Liver (tissue), 8 donors: ENCODE measurements at regions not wholly inside any gene's neighbourhood (a gene's known extent, or its start where the extent isn't known, plus 50 kb on each side); places are given as distances from the start of the nearest gene placed in this dataset.

Experiments
- DNase-seq: peaks from one replicate; pipeline ENCODE4 v3.0.0-alpha.2; 2017; ENCODE audit warnings: low spot score
- H3K27ac ChIP-seq, 2 donors: one replicate each; pipeline ENCODE4 v1.7.0; 2013; ENCODE audit warnings: inconsistent platforms in 2 of 2, low read length in 2 of 2, control low read depth in 1 of 2, low read depth in 1 of 2, mild to moderate bottlenecking in 1 of 2
- H3K27me3 ChIP-seq, 4 donors: one replicate each; pipeline versions ENCODE4 v1.6.1 to v1.7.0; 2013; ENCODE audit warnings: low read length in 3 of 4, inconsistent platforms in 1 of 4, mild to moderate bottlenecking in 1 of 4, moderate library complexity in 1 of 4; ENCODE audit not compliant: control insufficient read depth in 4 of 4, insufficient read depth in 4 of 4
- H3K36me3 ChIP-seq, 4 donors: one replicate each; pipeline versions ENCODE4 v1.6.1 to v1.7.0; 2013; ENCODE audit warnings: low read length in 3 of 4, mild to moderate bottlenecking in 3 of 4, low read depth in 1 of 4, moderate library complexity in 1 of 4; ENCODE audit not compliant: control insufficient read depth in 4 of 4, insufficient read depth in 3 of 4
- H3K4me1 ChIP-seq, 4 donors: one replicate each; pipeline versions ENCODE4 v1.6.1 to v1.7.0; 2013; ENCODE audit warnings: low read length in 3 of 4, mild to moderate bottlenecking in 3 of 4, moderate library complexity in 1 of 4; ENCODE audit not compliant: control insufficient read depth in 4 of 4, insufficient read depth in 4 of 4
- H3K4me3 ChIP-seq, 3 donors: one replicate each; pipeline versions ENCODE4 v1.6.1 to v1.7.0; 2013; ENCODE audit warnings: low read length in 3 of 3, control low read depth in 1 of 3, low read depth in 1 of 3, mild to moderate bottlenecking in 1 of 3
- H3K9ac ChIP-seq, 2 donors: one replicate each; pipeline ENCODE4 v1.7.0; 2013; ENCODE audit warnings: low read length in 2 of 2, mild to moderate bottlenecking in 2 of 2, moderate library complexity in 2 of 2, control low read depth in 1 of 2, low read depth in 1 of 2
- H3K9me3 ChIP-seq, 4 donors: one replicate each; pipeline versions ENCODE4 v1.6.1 to v1.7.0; 2013; ENCODE audit warnings: low read length in 3 of 4; ENCODE audit not compliant: control insufficient read depth in 4 of 4
- FOXA1 ChIP-seq: IDR thresholded peaks from 2 replicates; pipeline ENCODE4 v1.6.1; 2016; ENCODE audit warnings: antibody characterized with exemption
- FOXA2 ChIP-seq: IDR thresholded peaks from 2 replicates; pipeline ENCODE4 v1.6.1; 2016; ENCODE audit warnings: antibody characterized with exemption
- GABPA ChIP-seq, 2 donors: IDR thresholded peaks in 1 of 2; conservative IDR thresholded peaks in 1 of 2; 2 replicates each; pipeline ENCODE4 v1.6.1; 2016; ENCODE audit warnings: antibody characterized with exemption in 2 of 2, mild to moderate bottlenecking in 1 of 2, moderate library complexity in 1 of 2
- HNF4A ChIP-seq, 2 donors: conservative IDR thresholded peaks; 2 replicates each; pipeline ENCODE4 v1.6.1; 2016; ENCODE audit warnings: antibody characterized with exemption in 2 of 2, mild to moderate bottlenecking in 2 of 2
- HNF4G ChIP-seq: IDR thresholded peaks from 2 replicates; pipeline ENCODE4 v1.6.1; 2016; ENCODE audit warnings: antibody characterized with exemption
- JUND ChIP-seq, 2 donors: IDR thresholded peaks; 2 replicates each; pipeline ENCODE4 v1.6.1; 2016; ENCODE audit warnings: antibody characterized with exemption in 2 of 2
- MAX ChIP-seq: IDR thresholded peaks from 2 replicates; pipeline ENCODE4 v1.6.1; 2016; ENCODE audit warnings: antibody characterized with exemption
- NR2F2 ChIP-seq: IDR thresholded peaks from 2 replicates; pipeline ENCODE4 v1.6.1; 2016; ENCODE audit warnings: antibody characterized with exemption
- RAD21 ChIP-seq, 2 donors: IDR thresholded peaks; 2 replicates each; pipeline ENCODE4 v1.6.1; 2016; ENCODE audit warnings: antibody characterized with exemption in 2 of 2, mild to moderate bottlenecking in 2 of 2
- RXRA ChIP-seq, 2 donors: IDR thresholded peaks; 2 replicates each; pipeline ENCODE4 v1.6.1; 2017 to 2018; ENCODE audit warnings: antibody characterized with exemption in 2 of 2, mild to moderate bottlenecking in 1 of 2
- SP1 ChIP-seq: IDR thresholded peaks from 2 replicates; pipeline ENCODE4 v1.6.1; 2018; ENCODE audit warnings: antibody characterized with exemption, mild to moderate bottlenecking
- TAF1 ChIP-seq: conservative IDR thresholded peaks from 2 replicates; pipeline ENCODE4 v1.6.1; 2016; ENCODE audit warnings: antibody characterized with exemption, mild to moderate bottlenecking
- YY1 ChIP-seq: IDR thresholded peaks from 2 replicates; pipeline ENCODE4 v1.6.1; 2016; ENCODE audit warnings: antibody characterized with exemption, mild to moderate bottlenecking
- WGBS: extraction: QIAGEN DNeasy Blood & Tissue Kit; methylation state at CpG from one replicate; pipeline ENCODE4 v1.1.7; 2013; 5-methylcytosine and 5-hydroxymethylcytosine counted together
- TF ChIP-seq, protein P1 (sequence below): IDR thresholded peaks from 2 replicates; pipeline ENCODE4 v1.6.1; 2016; ENCODE audit warnings: antibody characterized with exemption
- TF ChIP-seq, protein P2 (sequence below): IDR thresholded peaks from 2 replicates; pipeline ENCODE4 v1.6.1; 2016; ENCODE audit warnings: antibody characterized with exemption
- TF ChIP-seq, protein P3 (sequence below): fragments of 150-350 bp; IDR thresholded peaks from 2 replicates; pipeline ENCODE4 v1.5.1; 2017; ENCODE audit warnings: improper control_type of control experiment, low read depth, low read length; ENCODE audit not compliant: missing input control
- TF ChIP-seq, protein P4 (sequence below): IDR thresholded peaks from 2 replicates; pipeline ENCODE4 v1.6.1; 2016; ENCODE audit warnings: antibody characterized with exemption, mild to moderate bottlenecking
- donor health status: healthy.
- donor health status: healthy.
- donor health status: healthy.
- donor health status: healthy.
- donor health status: healthy.

GRCh38 chr2:163836167-163836566 lies 100.4 kb upstream of the FIGN start:
- Histone ChIP-seq H3K27ac (no peak overlapping the region), H3K27me3 (no peaks in the 10 kb centered on the region), H3K9me3 (no peaks in the 10 kb centered on the region), H3K9ac (no peak overlapping the region), H3K4me1 (no peaks in the 10 kb centered on the region), H3K4me3 (no peak overlapping the region), H3K36me3 (no peaks in the 10 kb centered on the region)
- DNase-seq = no peak
- TF ChIP-seq RAD21 (IDR thresholded peaks at IDR 0.05) (no peak), JUND (IDR thresholded peaks at IDR 0.05) (no peak), FOXA2 (no peak)

DNA sequence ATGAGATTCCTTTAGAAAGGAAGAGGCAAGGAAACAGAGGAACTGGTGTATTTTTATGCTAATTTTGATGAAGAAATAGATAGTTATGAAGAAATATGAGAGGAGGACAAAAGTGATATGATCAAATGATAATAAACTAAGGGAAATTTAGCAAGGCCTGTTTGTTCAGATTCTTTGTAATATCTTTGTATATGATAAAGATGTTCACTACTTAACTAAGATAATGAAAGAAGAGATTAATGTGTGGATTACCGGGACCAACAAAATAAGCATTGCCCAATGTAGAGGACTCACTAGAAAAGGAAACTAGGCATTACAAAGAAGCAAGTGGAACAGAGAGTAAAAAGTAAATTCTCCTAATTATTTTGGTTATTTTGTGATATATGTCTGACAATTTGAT lies 99.0 kb upstream of the FIGN start:
- no peak for DNase-seq
- Histone ChIP-seq H3K27me3 (no peaks in the 10 kb centered on the region), H3K9me3 (no peaks in the 10 kb centered on the region), H3K27ac (no peak overlapping the region), H3K4me3 (no peak overlapping the region), H3K4me1 (no peaks in the 10 kb centered on the region), H3K36me3 (no peaks in the 10 kb centered on the region), H3K9ac (no peak overlapping the region)
- 88% methylated on average over 1 of the region's 1 CpG for WGBS
- TF ChIP-seq HNF4G (no peak), SP1 (no peak), NR2F2 (no peak), RXRA (IDR thresholded peaks at IDR 0.05) (no peak), MAX (no peak), RAD21 (IDR thresholded peaks at IDR 0.05) (no peak), YY1 (no peak), GABPA (IDR thresholded peaks at IDR 0.05 in 1 of 2, conservative IDR thresholded peaks at IDR 0.05 in 1 of 2) (no peak), TAF1 (no peak)
- TF ChIP-seq, protein P1, sequence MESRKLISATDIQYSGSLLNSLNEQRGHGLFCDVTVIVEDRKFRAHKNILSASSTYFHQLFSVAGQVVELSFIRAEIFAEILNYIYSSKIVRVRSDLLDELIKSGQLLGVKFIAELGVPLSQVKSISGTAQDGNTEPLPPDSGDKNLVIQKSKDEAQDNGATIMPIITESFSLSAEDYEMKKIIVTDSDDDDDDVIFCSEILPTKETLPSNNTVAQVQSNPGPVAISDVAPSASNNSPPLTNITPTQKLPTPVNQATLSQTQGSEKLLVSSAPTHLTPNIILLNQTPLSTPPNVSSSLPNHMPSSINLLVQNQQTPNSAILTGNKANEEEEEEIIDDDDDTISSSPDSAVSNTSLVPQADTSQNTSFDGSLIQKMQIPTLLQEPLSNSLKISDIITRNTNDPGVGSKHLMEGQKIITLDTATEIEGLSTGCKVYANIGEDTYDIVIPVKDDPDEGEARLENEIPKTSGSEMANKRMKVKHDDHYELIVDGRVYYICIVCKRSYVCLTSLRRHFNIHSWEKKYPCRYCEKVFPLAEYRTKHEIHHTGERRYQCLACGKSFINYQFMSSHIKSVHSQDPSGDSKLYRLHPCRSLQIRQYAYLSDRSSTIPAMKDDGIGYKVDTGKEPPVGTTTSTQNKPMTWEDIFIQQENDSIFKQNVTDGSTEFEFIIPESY = no peak
- TF ChIP-seq, protein P2, sequence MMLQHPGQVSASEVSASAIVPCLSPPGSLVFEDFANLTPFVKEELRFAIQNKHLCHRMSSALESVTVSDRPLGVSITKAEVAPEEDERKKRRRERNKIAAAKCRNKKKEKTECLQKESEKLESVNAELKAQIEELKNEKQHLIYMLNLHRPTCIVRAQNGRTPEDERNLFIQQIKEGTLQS = no peak
- TF ChIP-seq, protein P3, sequence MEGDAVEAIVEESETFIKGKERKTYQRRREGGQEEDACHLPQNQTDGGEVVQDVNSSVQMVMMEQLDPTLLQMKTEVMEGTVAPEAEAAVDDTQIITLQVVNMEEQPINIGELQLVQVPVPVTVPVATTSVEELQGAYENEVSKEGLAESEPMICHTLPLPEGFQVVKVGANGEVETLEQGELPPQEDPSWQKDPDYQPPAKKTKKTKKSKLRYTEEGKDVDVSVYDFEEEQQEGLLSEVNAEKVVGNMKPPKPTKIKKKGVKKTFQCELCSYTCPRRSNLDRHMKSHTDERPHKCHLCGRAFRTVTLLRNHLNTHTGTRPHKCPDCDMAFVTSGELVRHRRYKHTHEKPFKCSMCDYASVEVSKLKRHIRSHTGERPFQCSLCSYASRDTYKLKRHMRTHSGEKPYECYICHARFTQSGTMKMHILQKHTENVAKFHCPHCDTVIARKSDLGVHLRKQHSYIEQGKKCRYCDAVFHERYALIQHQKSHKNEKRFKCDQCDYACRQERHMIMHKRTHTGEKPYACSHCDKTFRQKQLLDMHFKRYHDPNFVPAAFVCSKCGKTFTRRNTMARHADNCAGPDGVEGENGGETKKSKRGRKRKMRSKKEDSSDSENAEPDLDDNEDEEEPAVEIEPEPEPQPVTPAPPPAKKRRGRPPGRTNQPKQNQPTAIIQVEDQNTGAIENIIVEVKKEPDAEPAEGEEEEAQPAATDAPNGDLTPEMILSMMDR = no peak

- no peak overlapping the region for H3K27ac ChIP-seq
- no peaks in the 10 kb centered on the region for H3K36me3 ChIP-seq
- no peak for DNase-seq
- H3K4me3 ChIP-seq = no peak overlapping the region
- no peaks in the 10 kb centered on the region for H3K27me3 ChIP-seq
- H3K9me3 ChIP-seq = no peaks in the 10 kb centered on the region
- H3K9ac ChIP-seq = no peak overlapping the region
- no peaks in the 10 kb centered on the region for H3K4me1 ChIP-seq
- TF ChIP-seq FOXA1 (no peak), JUND (IDR thresholded peaks at IDR 0.05) (no peak), GABPA (IDR thresholded peaks at IDR 0.05 in 1 of 2, conservative IDR thresholded peaks at IDR 0.05 in 1 of 2) (no peak), MAX (no peak), FOXA2 (no peak), HNF4A (conservative IDR thresholded peaks at IDR 0.05) (no peak), TAF1 (no peak), NR2F2 (no peak)
- TF ChIP-seq, protein P3 = no peak
- TF ChIP-seq, protein P4, sequence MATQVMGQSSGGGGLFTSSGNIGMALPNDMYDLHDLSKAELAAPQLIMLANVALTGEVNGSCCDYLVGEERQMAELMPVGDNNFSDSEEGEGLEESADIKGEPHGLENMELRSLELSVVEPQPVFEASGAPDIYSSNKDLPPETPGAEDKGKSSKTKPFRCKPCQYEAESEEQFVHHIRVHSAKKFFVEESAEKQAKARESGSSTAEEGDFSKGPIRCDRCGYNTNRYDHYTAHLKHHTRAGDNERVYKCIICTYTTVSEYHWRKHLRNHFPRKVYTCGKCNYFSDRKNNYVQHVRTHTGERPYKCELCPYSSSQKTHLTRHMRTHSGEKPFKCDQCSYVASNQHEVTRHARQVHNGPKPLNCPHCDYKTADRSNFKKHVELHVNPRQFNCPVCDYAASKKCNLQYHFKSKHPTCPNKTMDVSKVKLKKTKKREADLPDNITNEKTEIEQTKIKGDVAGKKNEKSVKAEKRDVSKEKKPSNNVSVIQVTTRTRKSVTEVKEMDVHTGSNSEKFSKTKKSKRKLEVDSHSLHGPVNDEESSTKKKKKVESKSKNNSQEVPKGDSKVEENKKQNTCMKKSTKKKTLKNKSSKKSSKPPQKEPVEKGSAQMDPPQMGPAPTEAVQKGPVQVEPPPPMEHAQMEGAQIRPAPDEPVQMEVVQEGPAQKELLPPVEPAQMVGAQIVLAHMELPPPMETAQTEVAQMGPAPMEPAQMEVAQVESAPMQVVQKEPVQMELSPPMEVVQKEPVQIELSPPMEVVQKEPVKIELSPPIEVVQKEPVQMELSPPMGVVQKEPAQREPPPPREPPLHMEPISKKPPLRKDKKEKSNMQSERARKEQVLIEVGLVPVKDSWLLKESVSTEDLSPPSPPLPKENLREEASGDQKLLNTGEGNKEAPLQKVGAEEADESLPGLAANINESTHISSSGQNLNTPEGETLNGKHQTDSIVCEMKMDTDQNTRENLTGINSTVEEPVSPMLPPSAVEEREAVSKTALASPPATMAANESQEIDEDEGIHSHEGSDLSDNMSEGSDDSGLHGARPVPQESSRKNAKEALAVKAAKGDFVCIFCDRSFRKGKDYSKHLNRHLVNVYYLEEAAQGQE = no peak
These were observed 98.4 kb upstream of the FIGN start for GRCh38 chr2:163834221-163834620.
